HG02798 (cell line): ENCODE measurements at regions not wholly inside any gene's neighbourhood (a gene's known extent, or its start where the extent isn't known, plus 50 kb on each side); places are given as distances from the start of the nearest gene placed in this dataset.
"Not testable (repeated sequence)": the region's sequence is repeated elsewhere in the genome, so short reads cannot be mapped to it uniquely, and the experiment has no call there.

ENCODE experiments used
- ATAC-seq: cut with Tn5 transposase; IDR thresholded peaks from one replicate; pipeline ENCODE4 v1.9.1; 2021; ENCODE audit warnings: mild to moderate bottlenecking; ENCODE audit not compliant: unreplicated experiment, poor library complexity

DNA sequence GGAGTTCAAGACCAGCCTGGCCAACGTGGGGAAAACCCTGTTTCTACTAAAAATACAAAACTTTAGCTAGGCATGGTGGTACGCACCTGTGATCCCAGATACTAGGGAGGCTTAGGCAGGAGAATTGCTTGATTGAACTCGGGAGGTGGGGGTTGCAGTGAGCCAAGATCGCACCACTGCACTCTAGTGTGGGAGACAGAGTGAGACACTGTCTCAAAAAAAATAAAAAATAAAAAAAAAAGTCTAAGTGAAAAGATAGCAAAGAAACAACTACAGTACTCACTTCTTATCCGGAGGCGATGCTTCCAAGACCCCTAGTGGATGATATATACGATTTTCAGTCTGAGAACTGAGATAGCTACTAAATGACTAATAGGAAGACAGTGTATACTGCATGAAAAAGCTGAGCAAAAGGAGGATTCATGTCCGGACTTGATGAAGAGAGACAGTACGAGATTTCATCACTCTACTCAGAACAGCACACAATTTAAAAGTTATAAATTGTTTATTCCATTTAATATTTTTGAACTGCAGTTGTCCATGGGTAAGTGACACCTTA lies 138.7 kb upstream of the GOLGA6L6 start:
- not testable (repeated sequence) for ATAC-seq

DNA sequence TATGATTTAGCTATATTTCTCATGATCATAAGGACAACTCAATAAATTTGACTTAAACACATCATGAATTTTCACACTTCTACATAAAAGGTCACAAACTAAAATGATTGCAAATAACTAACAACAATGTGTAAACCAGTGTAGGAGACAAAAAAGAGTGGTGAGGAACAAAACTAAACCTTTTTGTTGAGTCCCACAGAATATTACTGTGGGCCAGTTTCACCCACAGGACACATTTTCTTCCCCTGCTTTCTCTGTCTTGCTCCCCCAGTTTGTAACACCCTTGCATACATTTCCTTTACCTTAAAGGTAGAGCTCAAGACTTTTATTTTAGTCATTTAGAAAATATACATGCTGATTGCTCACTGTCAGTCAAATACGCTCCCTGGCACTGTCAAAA lies 130.9 kb upstream of the GOLGA6L6 start:
- ATAC-seq, result no peak

DNA sequence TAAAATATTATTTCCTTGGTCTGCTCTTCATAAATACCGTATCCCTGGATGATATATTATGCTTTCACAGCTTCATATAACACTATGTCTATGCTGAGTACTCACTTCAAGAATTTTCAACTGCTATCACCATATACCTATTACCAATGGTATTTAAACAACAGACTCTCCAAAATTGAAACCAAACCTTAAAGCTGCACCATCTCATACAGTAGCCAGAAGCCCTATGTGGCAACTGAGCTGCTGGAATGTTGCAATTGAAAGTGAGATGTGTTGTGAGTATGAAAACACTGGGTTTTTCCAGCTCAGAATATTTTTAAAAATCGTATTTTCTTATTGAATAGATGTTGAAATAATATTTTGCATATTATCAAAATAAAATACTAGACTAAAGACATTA lies 130.1 kb upstream of the GOLGA6L6 start:
- no peak for ATAC-seq

DNA sequence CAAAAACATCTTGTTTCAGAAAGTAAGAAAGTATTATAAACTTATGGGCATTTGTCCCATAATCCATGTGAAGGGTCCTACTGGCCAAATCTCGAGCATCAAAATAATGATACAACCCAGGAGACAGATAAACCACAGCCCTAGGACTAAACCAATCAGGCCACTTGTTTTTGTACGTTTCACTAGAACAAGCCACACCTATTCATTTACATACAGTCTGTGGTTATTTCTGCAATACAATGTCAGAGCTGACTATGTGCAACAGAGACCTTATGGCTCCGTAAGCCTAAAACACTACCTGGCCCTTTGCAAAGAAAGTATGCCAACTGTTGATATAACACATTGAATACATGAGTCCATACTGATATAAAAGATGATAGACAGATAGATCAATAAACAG lies 124.8 kb upstream of the GOLGA6L6 start:
- ATAC-seq, result not testable (repeated sequence)

DNA sequence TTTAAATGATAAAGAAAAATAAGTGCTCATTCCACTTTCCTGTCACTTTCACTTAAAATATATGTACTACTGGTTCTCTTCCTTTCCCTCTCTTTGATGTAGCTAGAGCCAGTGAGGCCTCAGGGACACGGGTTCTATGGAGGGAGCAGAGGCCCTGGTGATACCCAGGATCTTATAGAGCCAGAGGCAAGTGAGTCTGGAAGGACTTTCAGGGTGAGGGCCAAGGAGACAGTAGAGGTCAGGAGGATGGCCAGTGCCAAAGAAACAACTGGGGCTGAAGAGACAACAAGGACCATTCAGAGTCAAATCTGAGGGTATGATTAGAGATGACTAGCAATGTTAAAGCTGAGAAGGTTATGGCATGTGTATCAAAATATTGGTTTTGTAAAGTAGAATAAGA lies 124.1 kb upstream of the GOLGA6L6 start:
- no peak for ATAC-seq

DNA sequence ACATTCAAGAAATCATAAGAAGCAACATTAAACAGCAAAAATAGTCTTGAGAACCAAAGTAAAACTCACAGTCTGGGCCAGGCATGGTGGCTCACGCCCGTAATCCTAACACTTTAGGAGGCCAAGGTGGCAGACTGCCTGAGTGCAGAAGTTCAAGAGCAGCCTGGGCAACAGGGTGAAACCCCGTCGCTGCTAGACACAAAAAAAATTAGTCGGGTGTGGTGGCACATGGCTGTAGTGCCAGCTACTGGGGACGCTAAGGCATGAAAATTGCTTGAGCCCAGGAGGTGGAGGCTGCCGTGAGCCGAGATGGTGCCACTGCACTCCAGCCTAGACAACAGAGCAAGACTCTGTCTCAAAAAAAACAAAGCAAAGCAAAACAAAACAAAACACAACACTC lies 117.7 kb upstream of the GOLGA6L6 start:
- no peak for ATAC-seq

DNA sequence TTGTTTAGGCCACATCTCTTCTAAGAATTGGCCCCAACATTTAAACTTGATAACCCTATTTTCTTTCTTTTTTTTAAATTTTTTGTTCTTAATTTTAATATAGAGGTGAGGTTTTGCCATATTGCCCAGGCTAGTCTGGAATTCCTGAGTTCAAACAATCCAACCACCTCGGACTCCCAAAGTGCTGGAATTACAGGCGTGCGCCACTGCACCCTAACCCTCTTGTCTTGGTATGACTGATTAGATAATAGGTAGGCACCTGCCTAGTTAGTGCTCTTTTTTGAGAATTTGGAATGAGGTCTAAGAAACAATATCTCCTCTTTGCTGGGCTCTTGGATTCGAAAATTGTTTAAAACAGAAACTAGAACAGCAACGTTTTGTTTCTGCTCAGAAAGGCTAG lies 116.4 kb upstream of the GOLGA6L6 start:
- ATAC-seq, result no peak

DNA sequence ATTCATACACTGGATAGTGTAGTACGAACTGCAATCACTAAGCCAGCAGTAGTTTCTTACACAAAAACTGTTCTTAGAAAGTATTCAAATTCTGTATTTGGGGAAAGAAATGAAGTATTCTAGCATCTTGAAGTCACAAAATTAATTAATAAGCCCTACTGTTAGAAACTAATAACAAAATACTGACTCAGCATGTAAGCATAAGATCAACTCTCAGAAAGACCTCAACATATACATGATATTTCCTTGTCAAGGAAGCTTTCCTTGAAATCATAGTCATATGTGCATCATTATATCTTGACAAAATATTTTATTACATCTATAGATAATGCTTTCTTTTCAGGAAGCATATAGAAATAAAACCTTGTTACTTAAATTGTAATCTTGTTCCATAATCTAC lies 115.5 kb upstream of the GOLGA6L6 start:
- ATAC-seq, result no peak

DNA sequence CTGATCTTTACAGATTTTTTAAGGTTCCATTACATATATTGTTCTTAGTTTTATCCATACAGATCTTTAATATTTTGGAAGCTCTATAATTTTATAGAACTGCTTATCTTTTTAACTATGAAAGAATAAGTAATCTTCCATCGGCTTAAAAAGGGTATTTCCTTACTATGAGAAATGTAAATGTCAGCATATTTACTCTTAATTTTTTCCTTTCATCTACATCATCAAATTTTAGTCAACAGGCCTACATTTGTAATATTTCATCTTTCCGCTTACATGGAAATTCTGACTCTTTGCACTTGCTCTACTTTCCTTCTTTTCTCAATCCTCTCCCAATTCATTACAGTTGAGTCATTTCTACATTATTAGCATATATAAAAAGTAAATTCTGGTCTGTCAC lies 111.3 kb upstream of the GOLGA6L6 start:
- no peak for ATAC-seq

DNA sequence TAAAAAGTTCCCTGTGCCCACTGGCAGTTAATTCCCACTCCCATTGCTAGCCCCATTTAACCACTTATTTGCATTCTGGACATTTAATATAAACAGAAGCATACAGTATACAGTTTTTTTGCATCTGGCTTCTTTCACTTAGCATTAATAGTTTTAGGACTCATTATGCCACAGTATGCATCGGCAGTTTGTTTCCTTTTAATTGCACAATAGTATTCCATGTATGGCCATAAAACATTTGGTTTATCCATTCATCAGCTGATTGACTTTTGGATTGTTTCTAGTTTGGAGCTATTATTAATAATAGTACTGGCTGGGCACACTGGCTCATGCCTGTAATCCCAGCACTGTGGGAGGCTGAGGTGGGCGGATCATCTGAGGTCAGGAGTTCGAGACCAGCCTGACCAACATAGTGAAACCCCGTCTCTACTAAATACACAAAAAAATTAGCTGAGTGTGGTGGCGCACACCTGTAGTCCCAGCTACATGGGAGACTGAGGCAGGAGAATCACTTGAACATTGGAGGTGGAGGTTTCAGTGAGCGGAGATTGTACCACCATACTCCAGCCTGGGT lies 106.9 kb upstream of the GOLGA6L6 start:
- ATAC-seq, result not testable (repeated sequence)

DNA sequence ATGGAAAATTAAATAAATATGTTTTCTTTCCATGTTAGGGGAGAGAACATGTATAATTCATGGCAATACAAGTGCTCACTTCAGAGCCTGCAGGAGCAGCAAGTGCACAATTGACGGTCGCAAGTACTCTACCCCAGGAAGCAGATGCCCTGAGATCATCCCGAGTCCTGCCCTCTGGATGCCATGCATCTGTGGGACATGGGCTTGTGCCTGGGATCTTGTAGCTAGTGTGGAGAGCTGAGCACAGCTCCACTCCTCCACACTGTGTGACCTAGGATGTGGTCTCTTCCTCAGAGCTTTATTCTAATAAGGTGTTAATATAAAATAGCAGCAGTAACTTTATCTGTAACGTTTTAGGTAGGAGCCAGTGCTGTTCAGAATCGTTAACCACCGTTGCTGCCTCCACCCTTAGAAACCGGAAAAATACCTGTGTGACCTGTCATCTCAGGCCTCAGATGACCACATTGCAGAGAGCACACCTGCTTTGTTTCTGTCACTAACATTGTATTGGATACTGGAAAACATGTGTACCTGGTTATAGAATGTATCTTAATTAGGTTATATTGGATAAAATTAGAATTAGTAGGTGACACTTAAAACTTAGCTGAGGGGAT lies 105.0 kb upstream of the GOLGA6L6 start:
- no peak for ATAC-seq

DNA sequence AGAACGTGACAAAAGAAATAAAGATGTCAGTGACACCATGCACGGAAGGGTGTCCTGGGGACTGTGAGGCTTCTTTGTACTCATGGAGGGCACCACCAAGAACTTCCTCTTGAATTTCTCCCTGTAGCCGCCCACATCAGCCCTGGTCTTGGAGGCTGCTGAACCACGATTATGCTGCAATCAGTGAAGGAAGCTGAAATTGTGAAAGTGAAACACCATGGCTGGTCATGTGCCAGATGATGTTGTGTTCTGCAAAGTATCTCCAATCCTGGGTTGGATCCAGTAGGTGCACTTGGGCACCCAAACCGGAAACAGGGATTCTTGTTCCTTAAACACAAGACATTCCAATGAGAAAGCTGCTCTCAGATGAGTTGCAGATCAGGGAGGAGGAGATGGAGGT lies 104.4 kb upstream of the GOLGA6L6 start:
- ATAC-seq, result no peak

DNA sequence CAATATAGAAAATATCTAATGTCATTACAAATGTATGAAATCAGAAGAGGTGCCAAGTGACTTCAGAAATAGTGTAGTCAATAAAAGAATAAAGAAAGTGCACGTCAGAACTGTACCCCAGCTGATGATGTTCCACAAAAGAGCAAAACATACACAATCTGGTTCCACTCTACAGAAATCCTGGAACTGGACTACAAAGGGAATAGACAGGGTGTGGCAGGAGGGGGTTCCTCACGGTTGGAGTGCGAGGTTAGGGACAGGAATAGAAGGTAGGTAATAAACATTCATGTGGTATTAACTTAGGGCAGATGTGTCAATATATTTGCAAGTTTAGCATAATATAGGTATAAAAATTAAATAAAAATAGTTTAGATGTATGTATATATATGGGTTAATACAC lies 103.3 kb upstream of the GOLGA6L6 start:
- ATAC-seq, result no peak

DNA sequence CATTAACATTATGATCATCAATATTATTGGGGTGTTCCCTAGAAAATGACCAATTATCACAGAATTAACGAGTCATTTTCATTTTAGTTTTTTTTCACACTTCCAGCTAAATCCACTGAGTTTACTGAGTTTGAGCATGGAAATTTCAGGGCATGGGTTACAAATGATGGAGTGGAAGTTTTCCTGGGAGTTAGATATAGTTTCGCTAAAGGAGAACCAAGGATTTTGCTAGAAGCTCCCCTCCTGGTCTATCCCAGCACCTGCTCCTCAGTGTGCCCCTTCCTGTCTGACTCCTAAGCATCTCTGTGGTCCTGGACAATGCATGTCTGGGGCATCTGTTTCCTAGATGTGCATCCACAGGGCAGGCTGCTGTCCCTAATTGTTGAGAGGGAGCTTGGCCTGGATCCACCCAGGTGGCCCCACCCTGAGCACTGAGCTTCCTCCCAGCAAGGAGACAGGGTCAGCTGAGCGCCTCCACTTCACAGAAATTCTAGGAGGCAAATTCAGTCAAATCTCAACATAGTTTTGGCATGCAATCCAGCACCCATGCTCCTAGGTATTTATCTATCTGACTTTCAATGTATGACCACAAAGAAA lies 102.3 kb upstream of the GOLGA6L6 start:
- no peak for ATAC-seq

DNA sequence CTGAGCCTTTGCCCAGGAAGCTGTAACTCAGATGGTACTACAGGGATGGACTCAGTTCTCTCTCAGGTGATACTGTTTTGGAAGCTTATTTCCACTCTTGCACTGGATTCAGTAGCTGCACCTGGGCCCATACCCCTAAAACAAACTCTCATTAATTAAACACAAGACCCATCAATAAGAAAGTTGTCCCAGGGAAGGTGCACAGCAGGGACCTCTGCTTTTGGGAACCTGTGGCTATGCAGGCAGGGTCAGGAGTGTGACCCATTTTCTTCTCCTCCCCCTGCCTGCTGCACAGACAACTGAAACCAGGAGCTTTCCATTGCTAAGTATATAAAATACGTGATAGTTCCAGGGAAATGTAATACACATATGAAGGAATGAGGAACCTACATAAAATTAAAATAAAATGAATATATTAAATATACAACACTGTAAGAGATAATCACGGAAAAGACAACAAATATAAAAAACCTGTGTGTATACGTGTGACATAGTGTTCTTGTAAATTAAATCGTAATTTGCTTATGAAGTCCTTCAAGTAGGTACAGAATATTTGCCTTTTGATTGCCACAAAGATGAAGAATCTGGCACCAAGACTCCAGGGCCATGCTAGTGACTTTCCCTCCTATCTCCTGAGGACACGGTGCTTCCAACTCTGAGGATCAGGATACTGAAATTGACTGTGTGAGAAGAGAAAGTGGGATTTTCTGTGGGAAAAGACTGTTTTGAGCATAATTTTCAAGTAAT lies 101.6 kb upstream of the GOLGA6L6 start:
- ATAC-seq, result no peak

DNA sequence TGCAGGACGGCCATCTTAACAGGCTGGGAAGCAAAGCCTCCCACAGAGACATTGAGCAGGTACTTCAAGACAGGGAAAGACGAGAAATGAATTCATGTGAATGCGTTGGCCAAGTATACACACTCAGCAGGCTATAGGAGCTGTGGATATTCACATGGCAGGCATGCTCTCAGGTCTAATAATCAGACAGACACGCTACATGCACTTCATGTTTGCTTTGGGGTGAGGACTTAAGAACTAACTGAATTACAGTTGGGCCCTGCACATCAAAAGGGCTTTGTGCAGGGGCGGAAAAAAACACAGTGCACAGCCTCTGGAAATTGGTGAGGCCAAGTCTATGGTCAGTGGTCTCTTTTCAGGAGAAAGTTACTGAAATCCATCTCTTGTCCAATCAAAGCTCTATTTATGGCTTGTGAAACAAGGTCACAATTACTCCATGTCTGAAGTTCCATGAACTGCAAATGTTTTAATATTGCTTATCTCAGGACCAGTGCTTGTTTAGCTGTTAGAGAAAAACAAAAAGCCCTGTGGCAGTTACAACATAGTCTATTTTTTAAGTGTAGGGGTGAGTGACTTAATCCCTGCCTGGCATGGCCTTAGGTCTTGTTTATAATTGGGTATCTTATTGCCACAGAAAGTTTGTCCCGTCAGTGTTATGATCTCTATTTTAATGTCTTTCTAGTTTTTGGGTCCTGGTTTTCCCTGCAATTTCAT lies 100.6 kb upstream of the GOLGA6L6 start:
- no peak for ATAC-seq

DNA sequence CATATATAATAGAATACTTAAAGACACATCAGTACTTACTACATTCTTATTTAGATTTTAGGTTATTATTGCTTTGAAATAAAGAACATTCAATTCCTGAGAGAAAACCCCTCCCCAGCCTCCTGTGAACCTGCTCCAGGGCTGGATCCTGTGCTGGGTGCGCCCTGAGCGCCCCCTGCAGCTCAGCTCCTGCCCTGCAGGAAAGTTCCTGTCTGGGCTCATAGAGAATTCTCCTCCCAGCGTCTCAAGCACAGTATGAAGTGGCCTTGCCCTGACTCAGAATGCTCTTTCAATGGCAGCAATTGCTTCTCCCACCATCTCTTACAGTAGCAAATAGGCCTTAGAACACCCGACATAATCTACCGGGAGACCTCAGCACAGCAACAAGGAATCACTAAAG lies 98.8 kb upstream of the GOLGA6L6 start:
- ATAC-seq, result peak; percentile 68

DNA sequence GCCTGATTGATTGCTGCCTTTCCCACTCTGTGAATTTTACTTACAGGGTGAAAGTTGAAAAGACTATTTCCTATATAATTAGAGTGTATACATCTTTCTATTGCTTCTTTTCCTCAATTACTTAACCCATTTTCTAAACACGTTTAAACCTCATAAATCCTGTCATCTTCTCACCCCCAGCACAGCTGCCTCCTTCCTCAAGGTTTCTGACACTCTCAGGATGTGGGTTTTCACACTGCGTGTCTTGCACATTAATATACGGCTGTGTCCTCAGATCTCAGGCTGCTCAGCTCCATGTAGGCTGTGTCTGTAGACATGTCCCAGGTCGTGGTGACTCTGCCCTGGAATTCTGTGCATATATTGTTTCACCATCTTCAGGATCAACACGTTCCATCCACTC lies 97.6 kb upstream of the GOLGA6L6 start:
- not testable (repeated sequence) for ATAC-seq

DNA sequence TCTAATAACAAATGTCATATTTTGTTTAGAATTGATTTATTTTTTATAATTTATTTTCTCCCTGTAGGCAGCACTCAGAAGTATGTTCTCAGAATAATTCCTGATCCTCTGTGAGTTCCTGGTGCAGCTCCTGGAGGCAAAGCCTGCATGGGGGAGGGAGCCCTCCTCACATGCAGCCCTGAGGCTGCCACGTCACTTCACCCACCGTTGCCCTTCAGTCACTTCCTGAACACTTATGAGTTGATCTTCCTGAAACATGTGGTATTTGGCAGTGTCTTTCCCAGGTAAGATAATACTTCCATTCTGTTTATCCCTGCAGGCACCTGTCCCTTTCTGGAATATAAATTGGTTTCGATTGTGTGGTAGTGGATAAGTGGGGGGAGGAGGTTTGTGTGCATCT lies 95.9 kb upstream of the GOLGA6L6 start:
- not testable (repeated sequence) for ATAC-seq

DNA sequence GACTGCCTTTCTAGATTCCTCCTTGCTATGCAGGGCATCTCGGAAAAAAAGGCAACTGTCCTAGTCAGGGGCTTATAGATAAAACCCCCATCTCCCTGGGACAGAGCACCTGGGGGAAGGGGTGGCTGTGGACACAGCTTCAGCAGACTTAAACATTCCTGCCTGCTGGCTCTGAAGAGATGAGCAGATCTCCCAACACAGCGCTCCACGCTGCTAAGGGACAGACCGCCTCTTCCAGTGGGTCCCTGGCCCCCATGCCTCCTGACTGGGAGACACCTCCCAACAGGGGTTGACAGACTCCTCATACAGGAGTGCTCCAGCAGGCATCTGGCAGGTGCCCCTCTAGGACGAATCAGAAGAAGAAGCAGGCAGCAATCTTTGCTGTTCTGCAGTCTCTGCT lies 87.9 kb upstream of the GOLGA6L6 start:
- not testable (repeated sequence) for ATAC-seq

DNA sequence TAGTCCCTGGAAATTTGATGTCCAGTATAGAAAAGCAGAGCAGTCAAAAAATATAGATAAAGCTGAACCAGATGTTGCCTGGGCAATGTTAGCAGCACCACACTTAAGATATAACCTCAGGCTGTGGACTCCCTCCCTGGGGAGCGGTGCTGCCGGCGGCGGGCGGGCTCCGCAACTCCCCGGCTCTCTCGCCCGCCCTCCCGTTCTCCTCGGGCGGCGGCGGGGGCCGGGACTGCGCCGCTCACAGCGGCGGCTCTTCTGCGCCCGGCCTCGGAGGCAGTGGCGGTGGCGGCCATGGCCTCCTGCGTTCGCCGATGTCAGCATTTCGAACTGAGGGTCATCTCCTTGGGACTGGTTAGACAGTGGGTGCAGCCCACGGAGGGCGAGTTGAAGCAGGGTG lies 86.9 kb upstream of the GOLGA6L6 start:
- not testable (repeated sequence) for ATAC-seq
